ENCODE measurements at regions not wholly inside any gene's neighbourhood (a gene's known extent, or its start where the extent isn't known, plus 50 kb on each side); places are given as distances from the start of the nearest gene placed in this dataset.

- TF ChIP-seq CTCF (conservative IDR thresholded peaks at IDR 0.05; ENCODE audit: low read length) (no peak), EZH2phosphoT487 (IDR thresholded peaks at IDR 0.05; ENCODE audit: borderline replicate concordance, low read depth, low read length) (no peak)
Measured at GRCh38 chr12:13701502-13701901, 279.9 kb downstream of the GRIN2B start.
